Colon (tissue), 2 donors: ENCODE measurements at regions not wholly inside any gene's neighbourhood (a gene's known extent, or its start where the extent isn't known, plus 50 kb on each side); places are given as distances from the start of the nearest gene placed in this dataset.

Source experiments
- FAIRE-seq: peaks from 2 replicates; lab custom pipeline; 2012; peaks lifted over from hg19 to GRCh38; lab: Jason Lieb, UNC
- donor health status: control.
- donor health status: control.

DNA sequence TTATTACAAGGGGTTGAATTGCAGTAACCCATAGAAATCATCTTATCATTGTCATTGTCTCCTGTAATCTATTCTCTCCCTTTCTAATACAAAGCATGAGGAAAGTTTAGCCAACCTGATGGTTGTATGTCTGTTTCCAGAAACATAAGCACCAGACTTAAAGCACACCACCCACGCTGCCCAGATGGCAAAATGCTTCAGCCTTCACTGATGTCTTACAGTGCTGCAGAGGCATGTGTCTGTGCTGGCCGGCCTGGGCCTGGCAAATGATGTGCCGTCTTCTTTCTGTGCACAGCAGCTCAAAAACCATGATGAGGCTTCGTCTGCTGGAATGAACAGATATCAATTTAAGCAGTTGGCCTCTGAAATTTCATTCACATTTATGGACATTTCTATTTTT is 443.0 kb upstream of the RGPD4 start:
- no peak for FAIRE-seq

DNA sequence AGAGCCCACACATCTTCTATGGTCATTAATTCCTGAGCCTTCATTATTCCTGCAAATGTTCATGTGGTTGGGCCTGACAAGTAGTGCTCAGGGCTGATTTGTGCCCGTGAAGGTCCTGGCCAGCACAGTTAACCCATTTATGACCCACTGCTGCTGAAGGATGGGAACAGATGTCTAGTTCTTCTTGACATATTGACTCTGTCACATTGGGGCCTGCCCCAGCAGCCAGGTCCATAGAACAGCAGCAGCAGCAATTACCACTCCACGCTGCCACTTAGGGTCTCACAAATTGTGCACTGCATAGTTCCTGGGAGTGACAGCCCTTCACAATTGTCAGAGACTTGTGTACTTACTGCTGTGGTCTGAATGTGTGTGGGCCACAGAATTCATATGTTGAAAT is 442.3 kb upstream of the RGPD4 start:
- FAIRE-seq, result no peak

DNA sequence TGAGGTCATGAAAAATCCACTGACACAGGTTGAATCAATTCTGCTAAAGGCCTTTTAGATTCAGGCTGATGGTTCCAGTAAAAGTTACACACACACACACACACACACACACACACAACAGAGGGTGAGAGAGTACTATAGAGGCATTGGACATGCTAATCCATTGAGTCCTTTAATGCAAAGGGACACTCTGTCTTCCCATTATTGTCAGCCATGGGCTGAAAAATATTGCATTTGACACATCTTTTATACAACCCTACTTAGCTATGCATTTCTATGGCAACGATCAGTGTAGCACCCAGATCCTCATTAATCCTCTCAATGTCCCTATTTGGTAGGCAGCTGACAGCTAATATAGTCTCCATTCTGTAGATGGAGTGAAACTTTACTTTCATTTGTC is 440.8 kb upstream of the RGPD4 start:
- no peak for FAIRE-seq

DNA sequence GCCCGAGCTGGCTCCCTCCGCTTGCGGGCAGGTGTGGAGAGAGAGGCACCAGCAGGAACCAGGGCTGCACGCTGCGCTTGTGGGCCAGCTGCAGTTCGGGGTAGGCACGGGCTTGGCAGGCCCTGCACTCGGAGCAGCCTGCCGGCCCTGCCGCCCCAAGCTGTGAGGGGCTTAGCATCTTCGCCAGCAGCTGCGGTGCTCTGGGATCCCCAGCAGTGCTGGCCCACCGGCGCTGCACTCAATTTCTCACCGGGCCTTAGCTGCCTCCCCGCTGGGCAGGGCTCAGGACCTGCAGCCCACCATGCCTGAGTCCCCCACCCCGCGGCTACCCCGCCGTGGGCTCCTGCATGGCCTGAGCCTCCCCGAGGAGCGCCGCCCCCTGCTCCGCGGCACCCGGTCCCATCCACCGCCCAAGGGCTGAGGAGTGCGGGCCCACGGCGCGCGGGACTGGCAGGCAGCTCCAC is 434.4 kb upstream of the RGPD4 start:
- FAIRE-seq, result no peak

DNA sequence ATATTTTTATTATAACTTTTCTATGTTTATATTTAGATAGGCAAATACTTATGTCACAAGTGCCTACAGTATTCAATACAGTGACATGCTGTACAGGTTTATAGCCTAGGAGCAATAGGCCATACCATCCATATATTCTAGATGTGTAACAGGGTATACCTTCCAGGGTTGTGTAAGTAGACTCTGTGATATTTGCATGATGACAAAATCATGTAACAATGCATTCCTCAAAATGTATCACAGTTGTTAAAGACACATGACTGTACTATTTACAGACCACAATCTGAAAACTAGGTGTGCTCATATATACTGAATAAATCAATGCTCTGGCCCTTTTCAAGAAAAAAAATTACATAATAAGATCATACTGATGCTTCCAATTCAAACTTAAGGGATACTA is 433.2 kb upstream of the RGPD4 start:
- no peak for FAIRE-seq

DNA sequence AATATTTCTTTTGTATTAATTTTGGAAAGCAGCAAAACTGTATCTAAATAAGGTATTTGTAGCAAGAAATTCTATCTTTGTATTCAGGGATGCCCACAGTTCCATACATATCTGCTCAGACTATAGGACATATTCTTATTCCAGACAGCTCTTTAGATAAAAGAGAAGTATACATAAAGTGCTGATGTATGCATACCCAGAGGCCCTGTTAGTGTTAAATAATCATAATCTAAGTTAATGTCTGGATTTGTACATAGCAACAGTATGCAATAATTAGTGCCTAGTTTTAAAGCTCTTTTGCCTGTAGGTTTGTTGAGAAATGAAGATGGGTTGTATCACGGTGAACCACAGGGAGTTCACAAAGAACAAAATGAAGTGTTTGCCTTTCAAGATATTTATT is 428.0 kb upstream of the RGPD4 start:
- FAIRE-seq, result no peak

DNA sequence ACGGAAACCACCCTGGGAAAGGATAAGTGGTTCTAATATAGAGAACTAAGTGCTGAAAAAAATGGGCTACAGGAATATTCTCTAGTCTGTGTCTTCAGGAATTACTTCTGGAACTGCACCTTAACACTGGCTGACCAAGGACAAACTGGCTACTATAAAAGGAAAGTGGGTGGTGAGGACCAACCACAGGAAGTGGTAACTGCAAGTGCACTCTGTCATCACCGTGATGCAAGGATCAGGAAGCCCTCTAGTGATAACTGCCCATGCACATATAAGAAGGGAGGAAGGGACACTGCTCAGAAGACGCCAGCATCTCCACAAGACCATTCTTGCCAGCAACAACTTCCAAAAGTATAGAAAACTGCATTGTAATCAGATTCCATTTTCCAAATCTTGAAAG is 424.4 kb upstream of the RGPD4 start:
- no peak for FAIRE-seq

DNA sequence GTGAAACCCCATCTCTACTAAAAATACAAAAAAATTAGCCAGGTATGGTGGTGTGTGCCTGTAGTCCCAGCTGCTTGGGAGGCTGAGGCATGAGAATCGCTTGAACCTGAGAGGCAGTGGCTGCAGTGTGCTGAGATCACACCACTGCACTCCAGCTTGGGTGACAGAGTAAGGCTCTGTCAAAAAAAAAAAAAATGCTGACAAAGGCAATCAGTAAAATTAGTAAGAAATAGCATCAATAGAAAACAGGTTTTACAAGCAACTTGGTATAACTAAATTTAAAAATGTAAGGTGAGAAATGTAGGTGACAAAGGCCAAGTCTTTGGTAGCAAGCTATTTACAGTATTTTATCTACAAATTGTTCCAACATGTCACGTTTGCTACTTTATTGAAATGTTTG is 421.4 kb upstream of the RGPD4 start:
- FAIRE-seq, result no peak

DNA sequence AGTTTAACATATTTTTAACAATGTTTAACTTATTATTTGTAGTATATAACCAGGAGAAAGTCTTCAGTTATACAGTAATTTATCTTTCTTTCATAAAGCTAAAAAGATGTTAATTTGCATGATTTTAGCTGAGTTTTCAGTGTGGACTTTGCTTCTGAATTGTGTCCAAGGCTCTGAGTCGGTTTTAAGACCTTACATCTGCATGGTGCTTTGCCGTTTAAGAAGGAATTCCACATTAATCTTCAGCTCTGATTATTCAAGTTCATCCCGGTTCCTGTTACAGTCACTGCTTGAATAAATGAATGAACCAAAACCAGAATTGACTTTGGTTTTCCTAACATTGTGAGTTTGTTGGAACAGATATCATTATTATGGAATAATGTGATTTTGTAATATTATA is 419.7 kb upstream of the RGPD4 start:
- FAIRE-seq, result no peak

DNA sequence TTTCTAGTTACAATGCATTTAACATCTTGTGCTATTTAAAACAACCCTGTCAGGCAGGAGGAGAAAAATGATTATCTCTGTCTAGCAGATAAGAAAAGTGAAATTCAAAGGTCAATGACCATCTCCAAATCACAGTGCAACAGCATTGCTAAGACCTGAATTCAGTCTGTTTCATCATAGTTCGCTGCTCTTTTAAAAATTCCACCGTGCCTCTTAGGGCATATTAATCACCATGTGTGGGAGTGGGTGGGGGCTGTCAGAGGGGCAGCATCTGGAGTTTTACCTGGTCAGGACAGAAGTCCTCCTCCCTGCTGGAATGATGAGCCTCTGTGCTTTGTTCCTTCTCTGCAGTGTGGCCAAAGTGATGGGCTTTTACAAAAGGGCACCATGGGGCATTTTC is 418.7 kb upstream of the RGPD4 start:
- no peak for FAIRE-seq

DNA sequence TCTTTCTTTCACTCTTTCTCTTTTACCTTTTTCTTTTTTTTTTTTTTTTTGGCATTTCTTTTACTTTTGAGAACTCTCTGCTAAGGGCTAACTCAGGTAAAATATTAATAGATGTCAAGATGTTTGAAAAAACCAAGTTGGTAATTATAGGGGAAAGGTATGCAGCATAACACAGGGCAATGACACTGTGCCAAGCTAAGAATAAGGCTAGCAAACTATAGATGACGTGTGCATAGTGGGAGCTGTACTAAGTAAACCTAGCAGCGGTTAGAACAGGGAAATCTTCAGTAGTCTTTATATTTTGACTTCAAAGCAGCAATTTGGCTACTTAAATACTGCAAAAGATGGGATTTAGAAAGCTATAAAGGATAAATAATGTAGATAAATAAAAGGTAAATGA is 415.4 kb upstream of the RGPD4 start:
- FAIRE-seq, result no peak

DNA sequence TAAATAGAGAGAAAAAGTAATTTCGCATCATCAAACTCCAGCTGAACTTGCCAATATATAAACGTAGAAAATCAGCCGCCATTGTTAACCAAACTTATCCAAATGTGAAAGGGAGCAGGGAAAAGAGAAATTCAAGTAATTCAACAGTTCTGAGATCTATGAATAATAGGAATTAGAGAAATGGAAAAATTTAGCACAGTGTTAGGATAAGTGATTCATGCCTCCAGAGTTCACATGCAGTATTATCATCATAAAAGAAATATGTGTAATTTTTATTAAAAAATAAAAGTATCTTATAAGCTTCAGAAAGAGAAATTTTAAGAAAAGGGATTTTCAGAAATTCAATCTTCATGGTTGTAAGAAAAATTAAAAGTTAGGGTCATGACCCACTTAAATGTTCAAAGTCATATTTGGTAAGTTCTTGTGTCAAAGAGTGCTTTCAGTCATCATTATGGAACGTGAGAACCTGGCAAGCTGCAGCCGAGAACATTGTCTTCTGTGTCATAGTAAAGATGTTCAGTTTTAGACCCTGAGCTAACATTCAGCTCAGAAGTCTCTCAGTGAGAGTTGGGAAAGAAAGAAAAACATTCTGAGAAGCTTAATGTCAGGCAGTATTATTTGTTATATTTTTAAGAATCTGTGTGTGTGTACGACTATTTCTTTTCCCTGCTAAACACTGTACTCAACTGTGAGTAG is 414.3 kb upstream of the RGPD4 start:
- FAIRE-seq, result no peak

DNA sequence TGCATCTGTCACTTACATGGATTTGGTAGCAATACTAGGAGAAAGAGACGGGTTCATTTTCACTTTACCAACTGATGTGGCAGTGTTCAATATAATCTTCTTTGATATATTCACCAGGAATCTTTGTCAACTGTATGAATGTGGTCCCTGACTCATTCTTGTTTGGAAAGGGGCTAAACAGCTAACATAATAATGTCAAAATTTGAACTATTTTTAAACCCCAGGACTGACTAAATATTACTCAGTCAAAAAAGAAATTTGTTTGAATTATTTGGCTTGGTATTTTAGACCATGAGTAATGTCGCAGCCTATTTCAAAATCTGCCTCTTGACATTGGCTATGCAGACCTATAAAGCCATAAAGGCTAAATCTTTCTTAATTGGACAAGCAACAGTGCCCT is 413.7 kb upstream of the RGPD4 start:
- no peak for FAIRE-seq

DNA sequence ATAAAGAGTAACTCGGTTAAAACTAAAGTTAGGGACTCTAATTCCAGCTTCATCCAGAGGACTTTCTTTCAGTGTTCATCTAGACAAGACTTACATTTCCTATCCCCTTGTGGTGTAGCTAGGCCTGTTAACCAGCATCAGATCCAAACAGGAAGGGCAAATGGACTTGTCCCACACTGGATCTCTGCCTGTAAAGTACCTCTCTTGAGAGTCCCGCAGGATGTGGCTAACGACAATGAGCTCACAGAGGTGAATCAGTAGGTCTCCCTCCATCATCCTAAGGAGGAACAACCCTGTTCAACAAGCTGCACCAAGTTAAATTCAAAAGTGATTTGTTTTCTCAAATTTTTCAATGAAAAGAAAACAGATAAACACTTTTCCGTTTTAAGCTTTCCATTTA is 412.3 kb upstream of the RGPD4 start:
- no peak for FAIRE-seq

DNA sequence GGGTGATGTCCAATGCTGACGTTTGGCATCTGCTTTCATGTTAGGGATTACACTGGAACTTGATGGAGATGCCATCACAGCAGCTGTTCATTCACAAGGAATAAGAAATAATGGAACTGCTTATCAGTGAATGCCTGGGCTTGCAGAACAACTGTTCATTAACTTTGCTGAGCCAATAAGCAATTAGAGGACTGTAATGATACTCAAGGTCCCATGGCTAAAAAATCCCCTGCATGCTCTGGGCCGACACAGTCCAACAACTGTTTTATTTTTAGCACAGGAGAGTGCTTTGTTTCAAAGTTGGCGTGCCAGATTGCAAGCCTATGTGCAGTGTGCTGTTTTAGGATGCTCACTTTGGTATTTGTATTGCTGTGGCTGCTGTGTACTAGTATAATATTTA is 408.0 kb upstream of the RGPD4 start:
- no peak for FAIRE-seq

DNA sequence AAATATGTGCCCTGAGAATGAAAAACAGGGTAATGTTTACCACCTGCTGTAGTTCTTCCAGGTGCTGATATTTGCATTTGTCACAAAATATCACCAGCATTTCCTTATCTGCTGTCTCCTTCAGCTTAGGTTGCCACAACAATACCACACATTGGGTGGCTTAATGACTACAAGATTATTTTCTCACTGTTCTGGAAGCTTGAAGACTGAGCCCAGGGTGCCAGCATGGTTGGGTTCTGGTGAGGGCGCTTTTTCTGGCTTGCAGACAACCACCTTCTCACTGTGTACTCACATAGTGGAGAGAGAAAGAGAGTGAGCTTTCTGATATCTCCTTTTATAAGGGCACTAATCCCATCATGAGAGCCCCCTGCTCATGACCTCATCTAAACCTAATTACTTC is 407.5 kb upstream of the RGPD4 start:
- no peak for FAIRE-seq

DNA sequence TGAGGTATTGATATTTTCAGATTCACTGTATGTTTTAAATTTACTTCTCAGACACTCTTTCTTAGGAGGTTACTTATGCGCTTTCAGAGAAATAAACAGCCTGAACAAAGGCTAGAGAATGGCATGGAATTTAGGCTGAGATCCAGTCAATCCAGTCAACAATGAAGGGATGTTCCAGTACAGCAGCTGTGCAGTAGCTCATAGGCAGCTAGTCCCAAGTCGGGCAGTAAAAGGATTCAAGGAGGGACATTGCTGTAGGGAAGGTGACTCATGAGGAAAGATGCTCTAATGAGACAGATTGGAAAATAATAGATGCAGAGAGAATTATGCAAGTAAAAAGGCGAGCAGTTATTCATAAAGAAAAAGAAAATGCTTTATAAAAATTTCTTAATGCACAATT is 397.9 kb upstream of the RGPD4 start:
- no peak for FAIRE-seq

DNA sequence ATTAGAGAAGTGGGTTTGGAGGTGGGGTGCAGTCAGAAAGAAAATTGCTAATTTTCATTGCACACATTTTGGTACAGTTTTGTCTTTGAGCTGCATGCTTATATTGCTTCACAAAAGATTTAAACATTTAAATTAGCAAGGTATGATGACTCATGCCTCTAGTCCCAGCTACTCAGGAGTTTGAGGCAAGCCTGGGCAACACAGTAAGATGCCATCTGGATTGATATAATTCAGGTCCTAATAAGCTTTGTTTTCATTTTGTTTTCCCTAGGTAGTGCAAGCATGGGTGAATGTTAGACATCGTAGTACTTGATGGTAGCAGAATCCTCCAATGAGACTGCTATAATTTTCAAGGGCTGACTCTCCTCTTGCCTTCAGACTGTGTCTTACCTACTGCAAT is 396.7 kb upstream of the RGPD4 start:
- no peak for FAIRE-seq

DNA sequence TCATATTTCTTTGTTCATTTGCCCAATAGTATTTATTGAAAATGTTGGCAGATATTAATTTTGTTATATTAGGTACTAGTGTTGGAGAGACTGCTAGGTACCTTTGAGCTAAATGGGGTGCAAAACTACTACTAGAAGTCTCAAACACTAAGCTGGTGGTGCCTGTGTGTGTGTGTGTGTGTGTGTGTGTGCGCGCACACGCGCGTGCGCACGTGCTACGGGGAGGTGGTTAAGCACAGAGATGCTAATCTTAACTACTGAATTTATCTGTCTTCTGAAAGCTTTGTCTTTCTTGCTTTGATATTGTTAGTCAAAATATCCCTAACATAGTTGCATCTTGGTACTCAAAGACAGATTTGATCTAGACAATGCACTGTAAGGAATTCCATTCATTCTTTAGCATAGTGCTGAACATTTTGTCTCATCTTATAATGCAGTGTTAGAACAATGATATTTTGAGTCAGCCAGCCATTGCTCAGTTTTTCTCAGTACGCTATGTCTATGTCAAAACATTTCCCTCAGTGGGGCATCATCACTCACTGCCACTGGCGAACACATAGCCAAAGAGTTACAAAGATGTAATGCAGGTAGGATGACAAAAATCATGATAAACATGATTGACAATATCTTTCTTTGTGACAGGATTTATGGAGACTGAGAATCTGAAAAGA is 396.0 kb upstream of the RGPD4 start:
- FAIRE-seq, result no peak

DNA sequence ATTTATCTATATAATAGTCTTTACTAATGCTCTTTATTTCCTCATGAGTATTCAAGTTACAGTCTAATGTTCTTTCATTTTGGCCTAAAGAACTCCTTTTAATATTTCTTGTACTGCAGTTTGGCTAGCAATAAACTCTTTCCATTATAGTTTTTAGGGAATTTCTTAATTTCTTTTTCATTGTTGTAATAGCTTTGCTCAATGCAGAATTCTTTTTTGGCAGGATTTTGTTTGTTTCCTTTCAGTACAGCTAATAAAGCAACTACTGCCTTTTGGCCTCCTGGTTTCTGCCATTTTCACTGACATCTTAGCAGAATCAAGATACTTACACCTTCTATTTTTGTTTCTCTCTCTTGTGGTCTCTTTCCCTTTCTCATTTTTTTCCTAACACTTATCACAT is 390.4 kb upstream of the RGPD4 start:
- no peak for FAIRE-seq

DNA sequence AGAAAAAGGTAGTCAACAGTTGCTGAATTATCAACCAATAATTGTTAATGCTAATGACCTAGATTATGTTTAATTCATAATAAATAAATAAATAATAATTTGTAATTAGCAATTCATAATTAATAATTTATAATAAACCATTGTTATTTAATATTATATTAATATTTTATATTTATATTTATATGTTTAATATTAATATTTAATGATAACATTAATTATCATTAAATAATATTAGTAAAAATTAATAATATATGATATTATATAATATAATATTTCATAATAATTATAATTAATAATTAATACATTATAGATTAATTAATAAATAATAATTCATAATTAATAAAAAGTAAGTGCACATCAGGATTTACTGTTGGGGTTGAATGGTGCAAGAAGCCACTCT is 389.4 kb upstream of the RGPD4 start:
- peak; percentile 99 for FAIRE-seq

DNA sequence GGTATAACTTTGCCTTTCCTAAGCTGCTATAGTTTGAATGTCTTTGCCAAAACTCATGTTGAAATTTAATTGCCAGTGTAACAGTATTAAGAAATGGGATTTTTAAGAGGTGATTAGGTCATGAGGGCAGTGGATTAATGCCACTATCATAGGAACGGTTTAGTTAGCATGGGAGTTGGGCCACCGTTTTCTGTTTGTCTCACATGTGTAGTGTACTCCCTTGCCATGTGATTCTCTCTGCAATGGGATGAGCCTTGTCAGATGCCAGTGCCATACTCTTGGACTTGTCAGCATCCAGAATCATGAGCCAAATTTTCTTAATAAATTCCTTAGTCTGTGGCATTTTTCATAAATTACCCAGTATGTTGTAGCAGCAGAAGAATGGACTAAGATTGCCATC is 388.9 kb upstream of the RGPD4 start:
- no peak for FAIRE-seq

DNA sequence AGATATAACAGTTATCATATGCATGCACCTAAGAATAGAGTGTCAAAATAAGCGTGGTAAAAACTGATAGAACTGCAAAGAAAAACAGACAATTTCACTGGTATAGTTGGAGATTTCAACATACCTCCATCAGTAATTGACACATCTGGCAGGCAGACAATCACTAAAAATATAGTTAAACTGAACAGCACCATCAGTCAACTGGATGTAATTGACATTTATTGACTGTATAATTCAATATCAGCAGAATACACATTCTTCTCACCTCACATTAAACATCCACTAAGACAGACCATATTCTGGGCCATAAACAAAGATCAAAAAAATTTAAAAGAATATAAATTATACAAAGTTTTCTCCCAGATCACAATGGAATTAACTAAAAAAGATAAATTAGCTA is 378.5 kb upstream of the RGPD4 start:
- no peak for FAIRE-seq

DNA sequence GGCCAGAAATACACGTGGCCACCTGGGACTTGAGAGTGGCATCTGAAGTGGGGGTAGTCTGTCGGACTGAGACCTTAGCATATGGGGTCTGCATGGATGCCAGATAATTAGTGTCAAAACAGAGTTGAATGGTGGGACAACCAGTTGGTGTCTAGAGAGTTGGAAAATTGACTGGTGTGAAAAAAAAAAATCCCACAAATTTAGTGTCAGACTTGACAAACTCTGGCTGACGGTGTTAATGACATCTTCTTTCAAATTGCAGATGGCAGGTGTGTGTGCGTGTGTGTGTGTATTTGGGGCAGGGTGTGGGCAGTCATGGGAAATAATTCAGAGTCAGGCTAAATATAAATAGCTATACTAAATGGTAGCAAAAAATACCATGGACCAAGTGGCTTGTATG is 365.4 kb upstream of the RGPD4 start:
- FAIRE-seq, result no peak
